Fibroblast of lung (primary cell): ENCODE measurements at regions not wholly inside any gene's neighbourhood (a gene's known extent, or its start where the extent isn't known, plus 50 kb on each side); places are given as distances from the start of the nearest gene placed in this dataset.

Experiments
- DNase-seq, 2 donors: peaks; one replicate each; pipeline versions ENCODE4 v3.0.0 to v3.0.0-alpha.2; 2010; ENCODE audit warnings: low read depth in 2 of 2
- H2AFZ ChIP-seq: 2 replicates; pipeline ENCODE4 v1.5.1; 2012; ENCODE audit warnings: low read length, control low read depth, inconsistent platforms
- H3K27ac ChIP-seq: 2 replicates; pipeline ENCODE4 v1.5.1; 2011; ENCODE audit warnings: low read length, control low read depth; ENCODE audit not compliant: insufficient read depth
- H3K27me3 ChIP-seq: 2 replicates; pipeline ENCODE4 v1.5.1; 2011; ENCODE audit warnings: mild to moderate bottlenecking, low read length; ENCODE audit not compliant: control insufficient read depth, insufficient read depth
- H3K36me3 ChIP-seq: 2 replicates; pipeline ENCODE4 v1.5.1; 2011; ENCODE audit warnings: low read length; ENCODE audit not compliant: control insufficient read depth, insufficient read depth
- H3K4me1 ChIP-seq: 2 replicates; pipeline ENCODE4 v1.5.1; 2011; ENCODE audit warnings: low read length; ENCODE audit not compliant: control insufficient read depth, insufficient read depth; ENCODE audit errors: extremely low read depth
- H3K4me2 ChIP-seq: 2 replicates; pipeline ENCODE4 v1.5.1; 2011; ENCODE audit warnings: low read length, control low read depth; ENCODE audit not compliant: insufficient read depth; ENCODE audit errors: extremely low read depth
- H3K4me3 ChIP-seq, 4 experiments: fragments of 200-600 bp in 1 of 4; sonication (generic) in 1 of 4; replicated peaks in 1 of 4; 2 replicates each; pipeline ENCODE4 v1.5.1; 2011 to 2016; ENCODE audit warnings: low read length in 4 of 4, low read depth in 3 of 4, mild to moderate bottlenecking in 3 of 4, control low read depth in 2 of 4, inconsistent platforms in 1 of 4, mixed read lengths in 1 of 4; ENCODE audit not compliant: insufficient read depth in 1 of 4; ENCODE audit errors: control extremely low read depth in 1 of 4
- H3K79me2 ChIP-seq: 2 replicates; pipeline ENCODE4 v1.5.1; 2012; ENCODE audit warnings: mild to moderate bottlenecking, low read length, inconsistent platforms; ENCODE audit not compliant: control insufficient read depth, insufficient read depth
- H3K9ac ChIP-seq: 2 replicates; pipeline ENCODE4 v1.5.1; 2011; ENCODE audit warnings: mild to moderate bottlenecking, low read length, control low read depth; ENCODE audit not compliant: insufficient read depth
- H3K9me3 ChIP-seq: 2 replicates; pipeline ENCODE4 v1.5.1; 2012; ENCODE audit warnings: low read depth, low read length; ENCODE audit not compliant: control insufficient read depth, insufficient read depth
- H4K20me1 ChIP-seq: 2 replicates; pipeline ENCODE4 v1.5.1; 2011; ENCODE audit warnings: low read length; ENCODE audit not compliant: control insufficient read depth, insufficient read depth; ENCODE audit errors: extremely low read depth
- CTCF ChIP-seq, 2 donors: IDR thresholded peaks in 1 of 2; conservative IDR thresholded peaks in 1 of 2; 1 replicate in 1 of 2; 2 replicates in 1 of 2; pipeline ENCODE4 v1.5.1; 2011 to 2012; ENCODE audit warnings: low read length in 2 of 2, control low read depth in 1 of 2, inconsistent platforms in 1 of 2, low read depth in 1 of 2, mild to moderate bottlenecking in 1 of 2
- EZH2 ChIP-seq: IDR thresholded peaks from 2 replicates; pipeline ENCODE4 v1.5.1; 2012; ENCODE audit warnings: low read length, control low read depth, mild to moderate bottlenecking; ENCODE audit errors: missing control alignments

- H3K79me2 ChIP-seq, result no peaks in the 10 kb centered on the region
- TF ChIP-seq EZH2 (no peak), CTCF (conservative IDR thresholded peaks at IDR 0.05 in 1 of 2, IDR thresholded peaks at IDR 0.05 in 1 of 2; ENCODE audit: low read depth in 1 of 2, low read length in 2 of 2) (no peak)
- H3K27ac ChIP-seq, result no peak overlapping the region
These were observed 448.8 kb downstream of the WDR72 start for GRCh38 chr15:53310709-53311108.

GRCh38 chr15:53307952-53308624 lies 451.4 kb downstream of the WDR72 start:
- TF ChIP-seq CTCF (conservative IDR thresholded peaks at IDR 0.05 in 1 of 2, IDR thresholded peaks at IDR 0.05 in 1 of 2; ENCODE audit: low read depth in 1 of 2, low read length in 2 of 2), result no peak
- TF ChIP-seq EZH2, result no peak
- Histone ChIP-seq H3K36me3 (no peaks in the 10 kb centered on the region), H3K9me3 (no peaks in the 10 kb centered on the region)

More at GRCh38 chr15:53310709-53311108, 448.8 kb downstream of the WDR72 start:
- no peak overlapping the region for H3K4me2 ChIP-seq
- H4K20me1 ChIP-seq, result no peaks in the 10 kb centered on the region
- H3K4me3 ChIP-seq, result no peak overlapping the region
- no peaks in the 10 kb centered on the region for H3K27me3 ChIP-seq
- no peaks in the 10 kb centered on the region for H3K9me3 ChIP-seq
- H2AFZ ChIP-seq, result no peak overlapping the region
- H3K4me1 ChIP-seq, result no peaks in the 10 kb centered on the region
- H3K9ac ChIP-seq, result no peak overlapping the region
- DNase-seq, result no peak
- H3K36me3 ChIP-seq, result no peaks in the 10 kb centered on the region

GRCh38 chr15:53305554-53305953 lies 453.9 kb downstream of the WDR72 start:
- no peak for DNase-seq
- no peaks in the 10 kb centered on the region for H3K79me2 ChIP-seq
- H4K20me1 ChIP-seq, result no peaks in the 10 kb centered on the region
- H3K27ac ChIP-seq, result no peak overlapping the region
- no peaks in the 10 kb centered on the region for H3K27me3 ChIP-seq
- H3K4me1 ChIP-seq, result no peaks in the 10 kb centered on the region
- no peaks in the 10 kb centered on the region for H3K9me3 ChIP-seq
- no peak overlapping the region for H3K4me2 ChIP-seq
- no peaks in the 10 kb centered on the region for H3K36me3 ChIP-seq
- TF ChIP-seq EZH2 (no peak), CTCF (conservative IDR thresholded peaks at IDR 0.05 in 1 of 2, IDR thresholded peaks at IDR 0.05 in 1 of 2; ENCODE audit: low read depth in 1 of 2, low read length in 2 of 2) (no peak)
- H2AFZ ChIP-seq, result no peak overlapping the region
- no peak overlapping the region for H3K4me3 ChIP-seq
- H3K9ac ChIP-seq, result no peak overlapping the region

More at GRCh38 chr15:53307952-53308624, 451.4 kb downstream of the WDR72 start:
- no peak overlapping the region for H3K4me3 ChIP-seq
- H3K27ac ChIP-seq, result no peak overlapping the region
- no peaks in the 10 kb centered on the region for H3K4me1 ChIP-seq
- no peak overlapping the region for H3K4me2 ChIP-seq
- no peaks in the 10 kb centered on the region for H3K79me2 ChIP-seq
- H3K9ac ChIP-seq, result no peak overlapping the region
- no peaks in the 10 kb centered on the region for H4K20me1 ChIP-seq
- H2AFZ ChIP-seq, result no peak overlapping the region
- DNase-seq, result no peak
- no peaks in the 10 kb centered on the region for H3K27me3 ChIP-seq
